HG02610 (cell line): ENCODE measurements at regions not wholly inside any gene's neighbourhood (a gene's known extent, or its start where the extent isn't known, plus 50 kb on each side); places are given as distances from the start of the nearest gene placed in this dataset.

Source experiments
- ATAC-seq: cut with Tn5 transposase; IDR thresholded peaks from one replicate; pipeline ENCODE4 v1.9.1; 2021; ENCODE audit warnings: mild to moderate bottlenecking, moderate library complexity; ENCODE audit not compliant: unreplicated experiment

DNA sequence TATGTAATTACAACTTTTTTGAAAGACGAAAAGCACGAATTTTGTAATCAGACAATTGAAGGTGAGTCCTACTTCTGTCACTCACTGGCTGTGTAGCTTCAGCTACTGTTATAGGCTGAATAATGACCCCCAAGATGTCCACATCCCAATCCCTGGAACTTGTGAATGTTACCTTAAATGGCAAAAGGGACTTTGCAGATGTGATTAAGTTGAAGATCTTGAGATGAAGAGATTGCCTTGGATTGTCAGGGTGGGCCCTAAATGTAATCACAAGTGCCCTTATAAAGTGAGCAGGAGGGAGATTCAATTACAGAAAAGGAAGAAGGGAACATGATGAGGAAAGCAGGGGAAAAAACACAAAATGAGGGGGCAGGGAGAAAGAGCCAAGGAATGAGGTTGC, 326.2 kb upstream of the MSX2 start:
- ATAC-seq, result no peak

DNA sequence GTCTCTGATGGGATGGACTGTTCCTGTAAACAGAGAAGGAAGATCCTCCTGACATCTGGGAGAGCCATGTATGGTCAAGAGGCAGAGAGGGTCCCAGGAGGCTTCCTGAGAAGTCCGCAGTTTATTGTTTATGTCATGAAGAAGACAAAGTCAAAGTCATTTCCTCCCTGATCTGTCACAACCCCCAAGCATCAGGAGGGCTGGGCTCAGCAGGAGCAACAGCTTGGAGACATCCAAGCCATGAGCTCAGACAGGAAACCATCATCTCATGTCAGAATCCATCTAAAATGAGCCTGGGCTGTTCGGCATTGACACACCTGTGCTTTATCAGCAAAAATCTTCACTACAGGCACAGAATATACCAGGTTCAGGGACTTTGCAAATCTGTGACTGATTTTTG, 325.0 kb upstream of the MSX2 start:
- no peak for ATAC-seq

DNA sequence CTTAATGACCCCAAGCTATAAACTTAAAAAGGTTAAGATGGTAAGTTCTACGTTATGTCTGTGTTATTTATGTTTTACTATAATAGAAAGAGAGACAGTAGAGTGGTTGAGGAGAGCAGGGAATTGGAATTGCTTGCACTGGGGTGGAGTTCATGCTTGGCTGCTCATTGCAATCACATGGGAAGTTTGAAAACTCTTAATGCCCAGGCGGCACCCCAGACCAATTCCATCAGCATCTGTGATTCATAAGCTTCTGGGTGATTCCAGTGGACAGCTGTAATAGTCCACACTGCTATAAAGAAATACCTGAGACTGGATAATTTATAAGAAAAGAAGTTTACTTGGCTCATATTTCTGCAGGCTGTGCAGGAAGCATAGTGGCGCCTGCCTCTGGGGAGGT, 323.9 kb upstream of the MSX2 start:
- ATAC-seq, result no peak

DNA sequence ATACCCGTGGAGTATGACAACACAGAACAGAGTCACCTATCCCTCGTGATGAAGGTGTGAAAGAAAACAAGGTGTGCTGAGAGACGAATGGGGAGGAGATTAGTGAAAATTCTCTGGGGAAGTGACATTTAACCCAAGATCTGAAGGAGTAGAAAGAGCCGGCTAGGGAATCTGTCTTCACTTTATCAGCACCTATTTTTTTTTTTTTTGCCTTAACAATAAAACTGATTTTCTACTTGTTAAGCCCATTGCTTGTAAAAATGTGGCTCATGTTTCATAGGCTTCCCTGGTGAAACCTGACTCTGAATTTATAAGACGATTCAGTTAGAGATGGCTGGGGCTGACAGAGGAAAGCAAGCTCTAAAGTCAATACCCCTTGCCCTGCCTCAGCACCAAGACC, 322.6 kb upstream of the MSX2 start:
- ATAC-seq, result no peak

DNA sequence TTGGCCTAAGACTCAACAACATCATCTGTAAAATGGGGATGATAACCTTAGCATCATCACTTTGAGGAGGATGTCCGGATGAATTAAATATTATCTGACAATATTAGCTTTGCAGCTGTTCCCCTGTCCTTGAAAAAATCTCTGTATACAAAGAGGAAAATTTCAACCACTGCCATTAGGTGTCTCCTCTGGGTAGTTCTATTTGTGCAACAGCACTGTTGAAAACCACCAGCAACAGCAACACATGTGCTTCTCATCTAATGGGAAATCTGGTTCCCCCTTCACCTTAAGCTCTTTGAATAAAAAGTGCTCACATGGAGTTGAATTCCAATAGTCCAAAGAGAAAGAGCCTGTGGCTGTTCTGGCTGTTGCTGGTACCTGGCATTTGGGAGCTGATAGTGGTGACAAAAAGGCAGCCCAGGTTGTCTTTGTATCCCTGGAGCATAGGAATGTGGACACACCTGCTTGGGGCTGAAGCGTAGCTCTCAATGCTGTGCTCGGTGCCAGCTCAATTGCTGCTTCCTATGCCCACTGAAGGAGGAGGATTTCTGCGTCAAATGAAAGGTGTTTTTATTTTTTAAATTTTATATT, 322.1 kb upstream of the MSX2 start:
- ATAC-seq, result no peak

DNA sequence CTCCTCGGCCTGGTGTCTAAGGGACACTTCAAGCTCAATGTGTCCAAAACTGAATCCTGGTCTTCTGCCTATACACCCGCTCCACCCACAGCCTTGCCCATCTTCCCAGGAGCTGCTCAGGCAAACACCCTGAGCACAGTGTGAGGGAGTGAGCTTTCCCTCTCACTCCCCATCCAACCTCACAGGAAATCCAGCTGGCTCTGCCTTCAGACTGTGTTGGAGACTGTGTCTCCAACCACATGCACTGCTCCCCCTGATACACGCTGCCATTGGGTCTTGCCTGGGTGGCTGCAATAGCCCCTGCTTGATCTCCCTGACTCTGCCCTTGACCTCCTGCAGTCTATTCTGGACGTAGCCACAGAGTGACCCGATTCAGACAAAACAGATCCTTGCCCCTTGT, 319.5 kb upstream of the MSX2 start:
- no peak for ATAC-seq

DNA sequence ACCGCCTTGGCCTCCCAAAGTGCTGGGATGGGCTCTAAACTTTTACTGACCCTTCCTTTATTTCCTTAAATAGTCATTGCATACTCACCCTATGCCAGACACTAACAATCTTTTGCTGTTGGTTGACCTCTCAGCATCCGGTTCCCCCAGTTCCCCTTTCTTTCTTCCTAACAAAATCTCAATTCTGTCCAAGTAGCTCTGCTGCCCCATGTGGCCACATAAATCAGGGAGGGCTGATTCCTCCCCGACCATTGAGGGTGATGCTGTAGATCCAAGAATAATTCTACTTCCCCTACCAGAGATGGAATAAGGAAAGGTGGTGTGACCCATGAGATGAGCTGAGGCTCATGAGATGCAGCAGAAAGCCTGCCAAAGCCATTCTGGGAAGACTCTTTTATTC, 315.3 kb upstream of the MSX2 start:
- no peak for ATAC-seq

DNA sequence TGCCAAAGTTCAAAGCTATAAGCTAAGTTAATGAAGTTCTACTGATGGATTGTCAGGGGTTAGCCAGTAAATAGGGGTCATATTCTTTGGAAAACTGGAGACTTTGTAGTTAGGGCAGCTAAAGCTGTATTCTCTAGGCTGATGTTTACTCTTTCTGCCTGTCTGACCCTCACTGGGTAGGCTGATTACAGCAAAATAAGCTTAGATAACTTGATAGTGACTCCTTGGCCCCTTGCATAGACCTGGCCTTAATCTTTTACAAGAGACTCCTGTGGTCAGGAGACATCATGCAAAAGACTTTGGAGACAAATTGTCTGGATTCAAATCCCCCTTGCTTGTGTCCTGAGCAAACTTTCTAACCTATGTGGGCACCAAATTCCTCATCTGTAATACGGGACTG, 314.4 kb upstream of the MSX2 start:
- no peak for ATAC-seq

DNA sequence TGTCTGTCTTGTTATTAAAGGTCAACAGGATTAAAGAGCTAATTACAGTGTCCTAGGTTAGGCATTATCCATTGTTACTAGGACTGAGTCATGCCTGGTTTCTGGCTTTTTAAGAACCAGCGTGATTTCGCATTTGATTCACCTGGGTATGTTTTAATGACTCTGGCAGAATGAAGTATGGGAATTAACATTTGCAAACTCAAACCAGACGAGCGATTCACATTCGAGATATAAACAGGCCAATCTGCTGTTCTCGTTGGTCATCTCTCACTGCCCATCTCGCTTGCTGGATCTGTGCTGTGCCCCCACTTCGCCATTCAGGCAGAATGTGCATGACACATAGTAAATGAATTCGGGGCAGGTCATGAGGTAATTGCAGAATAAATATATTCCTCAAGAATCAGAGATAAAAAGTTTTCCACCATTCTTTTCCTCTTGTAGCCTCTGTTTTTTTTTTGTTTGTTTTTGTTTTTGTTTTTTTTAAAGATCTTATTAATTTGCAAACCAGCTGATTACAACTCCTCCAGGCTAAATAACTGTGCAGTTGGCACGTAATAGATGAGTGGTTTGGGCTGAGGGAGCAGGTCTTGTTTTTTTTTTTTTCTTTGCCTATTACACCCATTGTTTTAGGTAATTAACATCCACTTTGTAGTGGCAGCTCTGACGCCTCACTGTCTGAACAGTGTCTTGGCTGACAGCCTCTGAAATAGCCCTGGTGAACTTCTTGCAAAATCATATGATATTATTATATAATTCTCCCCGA, 313.5 kb upstream of the MSX2 start:
- ATAC-seq, result no peak

DNA sequence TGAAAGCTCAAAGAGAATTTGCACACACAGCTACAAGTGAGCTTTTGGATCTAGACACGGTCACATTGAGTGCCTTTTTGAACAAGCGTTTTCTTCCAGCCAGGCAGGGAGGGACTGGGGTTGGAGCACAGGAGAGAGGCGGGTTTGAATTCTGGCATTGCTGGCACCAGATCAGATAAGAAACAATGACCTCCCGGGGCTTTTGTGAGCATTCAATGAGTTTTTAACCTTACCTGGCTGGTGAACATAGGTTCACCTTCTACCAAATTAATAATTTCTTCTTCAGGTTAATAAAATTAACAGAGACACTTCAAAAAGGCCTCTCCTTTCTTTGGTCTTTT, 312.9 kb upstream of the MSX2 start:
- ATAC-seq, result no peak

DNA sequence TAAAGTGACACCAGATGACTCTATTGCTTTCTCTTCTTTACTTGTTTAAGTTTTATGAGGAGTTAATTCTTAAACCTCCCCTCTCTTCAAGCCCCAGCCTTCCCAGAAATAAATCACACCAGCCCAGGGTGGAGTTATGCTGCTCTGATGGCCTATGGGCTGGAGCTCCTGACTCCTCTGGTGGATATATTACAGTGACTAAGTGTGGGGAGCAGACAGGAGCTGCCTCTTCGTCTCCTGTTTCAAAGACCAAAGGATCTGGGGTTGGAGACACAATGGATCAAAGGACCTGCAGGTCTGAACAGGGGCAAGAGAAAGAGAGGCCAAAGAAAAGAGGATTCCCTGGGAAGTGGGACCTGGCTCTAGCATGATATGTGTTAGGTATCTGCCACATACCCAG, 312.0 kb upstream of the MSX2 start:
- ATAC-seq, result no peak

DNA sequence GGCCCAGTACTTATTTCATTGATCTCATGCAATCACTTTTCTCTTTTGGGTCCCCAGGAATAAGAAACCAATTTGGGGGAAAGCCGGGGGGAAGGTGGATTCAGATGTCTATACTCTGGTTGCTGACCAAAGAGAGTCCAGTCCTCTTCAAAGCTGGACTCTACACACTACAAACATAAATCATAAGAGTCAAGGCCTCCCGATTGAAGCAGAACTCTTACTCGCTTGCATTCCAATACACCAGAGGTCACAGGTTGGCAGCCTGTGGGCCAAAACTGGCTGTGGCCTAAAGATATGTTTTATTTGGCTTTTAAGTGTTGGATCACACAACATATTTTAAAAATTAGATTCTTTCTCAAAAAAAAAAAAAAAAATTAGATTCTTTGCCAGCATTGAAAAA, 311.4 kb upstream of the MSX2 start:
- no peak for ATAC-seq

DNA sequence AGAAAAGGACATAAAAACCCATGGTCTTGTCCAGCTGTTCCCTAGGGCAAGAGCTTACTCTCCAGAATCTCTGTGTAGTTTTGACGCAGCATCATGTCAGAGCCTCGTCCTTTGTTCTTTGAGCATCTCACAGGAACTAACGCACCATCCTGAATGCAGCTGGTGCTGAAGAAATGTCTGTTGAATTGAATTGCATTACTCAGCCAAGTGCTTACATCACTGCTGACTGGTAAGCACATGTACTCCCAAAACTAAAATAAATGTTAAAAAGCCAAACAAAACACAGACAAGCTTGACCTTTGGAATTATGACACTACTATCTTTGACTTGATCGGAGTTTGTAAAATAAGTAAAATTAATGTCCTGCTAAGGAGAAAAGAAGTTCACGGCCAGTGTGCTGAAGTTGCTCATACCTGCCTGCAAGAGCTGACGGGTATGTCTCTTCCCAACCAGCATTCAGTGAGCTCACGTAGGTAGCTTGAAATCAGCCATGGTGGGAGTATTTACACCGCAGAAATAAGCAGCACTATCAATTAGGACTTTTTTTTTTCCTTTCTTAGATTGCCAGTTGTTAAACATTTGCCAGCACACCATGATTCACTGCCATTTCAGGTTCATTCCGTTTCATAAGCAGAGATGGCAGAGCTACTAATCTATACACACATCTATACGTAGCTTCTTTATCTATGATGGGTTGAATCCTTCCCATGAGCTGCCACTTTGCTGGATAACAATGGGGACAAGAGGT, 310.6 kb upstream of the MSX2 start:
- ATAC-seq, result no peak

DNA sequence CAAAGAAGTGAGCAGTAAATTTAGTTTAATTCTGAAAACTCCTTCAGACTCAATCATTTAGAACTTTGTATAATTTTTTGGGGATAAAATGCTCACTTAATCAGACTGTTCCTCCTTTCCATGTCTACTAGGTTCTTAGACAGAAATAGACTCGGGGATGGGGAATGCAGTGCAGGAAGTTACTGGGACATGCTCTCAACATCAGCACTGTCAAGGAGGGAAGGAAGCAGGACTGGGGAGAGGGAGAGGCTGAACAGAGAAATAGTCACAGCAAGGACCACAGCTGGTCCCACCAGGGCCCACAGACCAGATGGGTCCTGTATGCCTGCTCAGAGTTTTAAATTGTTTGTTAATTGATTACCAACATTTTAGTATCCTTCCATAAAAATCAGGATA, 310.1 kb upstream of the MSX2 start:
- no peak for ATAC-seq

DNA sequence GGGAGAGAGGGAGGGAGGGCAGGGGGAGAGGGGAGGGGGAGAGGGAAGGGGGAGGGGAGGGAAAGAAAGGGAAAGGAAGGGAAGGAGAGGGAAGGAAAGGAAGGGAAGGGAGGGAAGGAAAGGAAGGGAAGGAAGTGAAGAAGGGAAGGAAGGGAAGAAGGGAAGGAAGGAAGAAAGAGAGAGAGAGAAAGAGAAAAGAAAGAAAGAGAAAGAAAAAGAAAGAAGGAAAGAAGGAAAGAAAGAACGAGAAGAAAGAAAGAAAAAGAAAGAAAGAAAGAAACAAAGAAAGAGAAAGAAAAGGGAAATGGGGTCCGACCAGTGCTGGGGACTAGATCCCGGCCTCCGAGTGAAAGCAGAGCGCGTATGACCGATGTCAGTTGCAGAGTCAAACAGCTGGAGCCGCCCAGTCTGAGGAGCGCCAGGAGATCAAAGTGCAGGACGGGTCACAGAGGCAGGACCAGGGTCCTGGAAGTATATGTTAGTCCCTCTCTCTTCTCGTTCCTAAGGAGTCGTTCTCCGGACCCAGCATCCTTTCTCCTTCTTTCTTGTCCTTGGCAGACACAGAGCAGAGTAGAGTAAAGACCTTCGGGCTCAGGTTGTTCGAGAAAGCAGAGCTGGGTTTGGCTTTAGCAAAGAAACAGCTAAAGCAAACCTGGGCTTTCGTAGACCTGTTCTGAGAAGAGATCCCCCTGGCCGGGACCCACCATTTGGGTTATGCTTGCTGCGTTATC, 305.4 kb upstream of the MSX2 start:
- peak; percentile 7 for ATAC-seq

DNA sequence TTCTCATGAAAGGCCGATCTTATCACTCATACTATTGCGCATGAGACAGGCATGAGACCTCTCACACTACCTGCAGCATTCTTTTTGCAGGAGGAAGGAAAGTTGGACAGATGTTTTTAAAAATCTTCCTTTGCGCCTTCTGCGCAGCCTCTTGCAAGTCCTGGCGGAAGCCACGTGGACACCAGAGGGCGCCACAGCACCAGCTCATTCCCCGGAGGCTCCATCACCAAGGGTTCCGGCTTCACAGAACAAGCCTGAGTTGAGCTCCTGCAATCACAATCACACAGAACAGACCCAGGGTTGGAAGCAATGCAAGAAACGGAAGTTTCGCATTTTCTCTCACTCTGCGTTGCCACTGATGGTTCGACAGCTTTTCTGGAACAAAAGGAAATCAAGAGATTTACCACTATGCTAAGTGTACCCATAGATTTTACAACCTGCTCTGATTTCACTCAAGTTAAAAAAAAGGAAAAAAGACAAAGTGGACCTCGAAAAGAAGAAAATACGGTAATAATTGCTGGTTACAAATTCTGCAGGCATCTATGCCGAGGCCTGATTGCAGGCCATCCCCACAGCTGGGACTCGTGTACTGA, 304.7 kb upstream of the MSX2 start:
- peak; percentile 70 for ATAC-seq

DNA sequence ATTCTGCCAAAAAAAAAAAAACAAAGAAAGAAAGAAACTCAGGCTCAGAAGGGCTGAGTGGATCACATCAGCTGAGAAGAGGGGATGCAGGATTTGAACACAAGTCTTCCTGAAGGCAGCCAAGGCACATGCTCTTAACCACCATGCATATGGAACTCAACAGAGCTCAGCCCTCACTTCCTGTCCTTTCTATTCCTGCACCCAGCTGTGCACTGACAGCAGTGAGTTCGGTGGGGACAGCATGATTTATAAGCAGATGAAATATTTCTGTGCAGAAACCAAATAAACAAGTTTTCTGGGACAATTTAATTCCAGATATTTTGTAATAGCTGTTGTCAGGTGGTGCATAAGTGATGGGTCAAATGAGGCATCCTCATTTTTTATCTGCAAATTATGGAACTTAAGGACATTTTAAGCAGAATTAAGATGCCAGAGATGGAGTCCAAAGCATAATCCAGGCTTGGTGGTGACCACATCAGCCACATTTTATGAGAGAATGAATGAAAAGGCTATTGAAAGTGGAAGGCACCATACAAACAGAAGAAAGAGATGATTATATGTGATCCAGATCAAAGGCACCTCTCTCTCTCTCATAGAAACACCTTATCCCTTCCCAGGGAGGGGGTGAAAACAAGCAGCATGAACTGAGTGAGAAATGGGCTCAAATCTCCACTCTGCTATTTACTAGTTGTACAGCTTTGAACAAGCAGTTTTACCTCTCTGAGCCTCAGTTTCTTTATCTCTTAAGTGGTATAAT, 303.6 kb upstream of the MSX2 start:
- ATAC-seq, result no peak

DNA sequence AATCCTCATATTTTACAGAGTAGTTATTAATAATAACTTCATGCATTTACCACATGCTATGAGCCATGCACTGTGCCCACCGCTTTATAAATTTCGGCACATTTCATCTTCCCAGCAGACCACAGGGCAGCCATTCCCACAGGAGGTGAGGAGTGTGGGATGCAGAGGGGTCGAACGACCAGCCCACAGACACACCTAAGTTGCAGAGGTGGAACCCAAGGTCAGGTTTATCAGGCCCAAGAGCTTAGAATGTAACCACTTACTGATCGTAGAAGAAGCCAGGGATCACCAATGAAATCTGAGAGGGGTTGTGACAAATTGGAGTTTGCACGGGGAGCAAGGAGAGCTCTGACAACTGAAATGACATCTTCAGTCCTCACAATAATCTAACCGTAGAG, 303.0 kb upstream of the MSX2 start:
- ATAC-seq, result no peak

DNA sequence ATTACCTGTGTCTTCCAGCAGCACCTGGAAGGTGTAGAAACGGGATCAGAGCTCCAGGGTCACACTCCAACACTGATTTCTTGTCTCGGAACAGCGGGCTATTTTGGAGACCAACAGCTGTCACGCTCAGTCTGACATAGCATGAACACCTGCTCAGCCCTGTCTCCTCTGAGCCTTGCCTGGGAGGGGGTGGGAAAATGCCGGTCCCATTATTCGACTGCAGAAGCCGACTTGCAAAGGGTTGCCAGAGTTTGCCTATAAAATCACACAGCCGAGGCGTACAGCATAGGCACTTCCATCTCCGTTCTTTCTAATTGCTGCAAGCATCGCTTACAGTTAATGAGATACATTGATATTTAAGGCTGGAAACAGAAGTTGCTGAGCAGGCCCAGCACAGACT, 300.8 kb upstream of the MSX2 start:
- no peak for ATAC-seq

DNA sequence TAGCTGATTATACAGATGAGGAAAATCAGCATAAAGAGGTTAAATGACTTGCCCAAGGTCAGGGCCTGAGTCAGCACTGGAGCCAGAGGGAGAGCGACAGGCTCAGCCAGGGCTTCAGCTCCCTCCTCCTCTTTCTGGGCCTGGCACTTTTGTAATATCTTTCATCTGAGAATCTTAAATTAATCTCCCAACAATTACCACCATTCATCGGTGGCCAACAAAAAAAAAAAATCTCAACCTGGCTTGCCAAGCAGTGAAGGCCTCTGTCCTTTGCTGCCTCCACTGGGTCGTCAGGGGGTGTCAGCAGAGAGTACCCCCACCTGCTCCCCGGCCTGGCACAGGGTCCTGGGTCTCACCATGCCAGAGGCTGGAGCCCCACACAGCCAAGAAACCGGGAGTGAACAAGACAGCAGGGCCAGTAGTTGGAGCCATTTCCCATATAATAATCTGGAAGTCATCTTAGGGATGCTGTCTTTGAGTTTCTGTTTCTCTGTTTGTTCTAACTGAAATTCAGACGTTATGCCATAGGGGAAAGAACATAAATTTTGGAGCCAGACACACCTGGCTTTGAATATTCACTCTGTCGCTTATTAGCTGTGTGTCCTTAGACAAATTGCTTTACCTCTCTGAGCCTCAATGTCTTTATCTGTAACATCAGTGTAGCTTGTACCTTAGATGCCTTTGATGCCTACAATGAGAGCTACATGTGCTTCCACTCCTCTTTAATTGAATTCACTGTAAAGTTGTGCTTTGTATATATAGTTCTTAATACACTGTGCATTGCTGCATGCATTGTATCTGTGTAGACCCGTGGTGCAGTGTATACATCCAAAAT, 299.9 kb upstream of the MSX2 start:
- no peak for ATAC-seq
